ENCODE measurements at regions not wholly inside any gene's neighbourhood (a gene's known extent, or its start where the extent isn't known, plus 50 kb on each side); places are given as distances from the start of the nearest gene placed in this dataset.

DNA sequence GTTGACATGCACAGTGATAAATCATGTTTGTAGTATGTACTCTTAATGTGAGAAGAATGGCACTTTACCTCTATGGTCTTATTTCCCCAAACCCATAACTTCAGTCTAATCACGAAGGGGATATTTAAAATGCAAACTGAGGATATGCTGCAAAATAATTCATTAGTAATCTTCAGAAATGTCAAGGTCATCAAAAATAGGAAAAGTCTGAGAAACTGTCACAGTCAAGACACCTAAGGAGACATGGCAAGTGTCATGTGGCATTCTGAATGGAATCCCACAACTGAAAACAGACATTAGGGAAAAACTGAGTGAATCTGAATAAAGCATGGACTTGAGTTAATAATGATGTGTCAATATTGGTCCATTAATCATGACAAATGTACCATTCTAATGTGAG, 605.5 kb upstream of the ANKRD30A start:
- no peak overlapping the region for H3K4me2 ChIP-seq (ENCODE audit: insufficient read depth, low read length)
- DNase-seq (ENCODE audit: low read depth, low spot score), result no peak
- intact Hi-C loops (cut with micrococcal nuclease) (no loop called here), dilution Hi-C loops (cut with MboI; ENCODE audit: extremely low pct_ligation_motif_present, low sequenced_read_pairs) (no loop called here)
- H3K27ac ChIP-seq (ENCODE audit: insufficient read depth, low read depth, low read length), result no peak overlapping the region
- no peak overlapping the region for H3K9ac ChIP-seq (replicated peaks; ENCODE audit: extremely low read depth, insufficient read depth, low read length)
- H3K79me2 ChIP-seq (ENCODE audit: control insufficient read depth, insufficient read depth, low read length), result no peaks in the 10 kb centered on the region
- no peaks in the 10 kb centered on the region for H3K36me3 ChIP-seq (ENCODE audit: control insufficient read depth in 2 of 2, extremely low read depth in 1 of 2, insufficient read depth in 2 of 2, low read length in 2 of 2)
- CTCF ChIA-PET, result no interaction called here
- peaks cover 0 to 10% of the 10 kb centered on the region in 2 experiments for H3K27me3 ChIP-seq (ENCODE audit: control insufficient read depth in 2 of 2, insufficient read depth in 2 of 2, low read length in 2 of 2)
- FAIRE-seq, result no peak
- no peak overlapping the region for H2AFZ ChIP-seq (ENCODE audit: low read depth, low read length)
- no peaks in the 10 kb centered on the region for H3K9me1 ChIP-seq (replicated peaks; ENCODE audit: control insufficient read depth, extremely low read depth, insufficient read depth, low read length)
- no peaks in the 10 kb centered on the region for H3K9me3 ChIP-seq (replicated peaks; ENCODE audit: control insufficient read depth, insufficient read depth, low read length)
- peaks cover 3% of the 10 kb centered on the region for H3K4me1 ChIP-seq (ENCODE audit: control insufficient read depth, extremely low read depth, insufficient read depth, low read length)
- BruUV-seq (replicated peaks), result no TSS peak
- TF ChIP-seq GATA2 (IDR thresholded peaks at IDR 0.05; ENCODE audit: insufficient read depth, insufficient read length, low read depth, low read length), result no peak
- TF ChIP-seq POLR2AphosphoS5 (IDR thresholded peaks at IDR 0.05; ENCODE audit: insufficient read depth, low read depth, low read length), result no peak
- TF ChIP-seq EZH2 (IDR thresholded peaks at IDR 0.05; ENCODE audit: borderline replicate concordance, low read depth, low read length, severe bottlenecking), result no peak
- TF ChIP-seq MYC (IDR thresholded peaks at IDR 0.05; ENCODE audit: low read depth, low read length), result no peak
- no peak for TF ChIP-seq CTCF (IDR thresholded peaks at IDR 0.05; ENCODE audit: extremely low read depth in 1 of 2, insufficient read depth in 1 of 2, low read depth in 1 of 2, low read length in 2 of 2)
- H3K4me3 ChIP-seq (replicated peaks in 1 of 3; ENCODE audit: insufficient read depth in 1 of 3, low read depth in 1 of 3, low read length in 3 of 3), result no peak overlapping the region
- H4K20me1 ChIP-seq (replicated peaks; ENCODE audit: control insufficient read depth, extremely low read depth, insufficient read depth, low read length), result no peaks in the 10 kb centered on the region
- POLR2A ChIA-PET, result no interaction called here

- Histone ChIP-seq H3K36me3 (ENCODE audit: control insufficient read depth in 2 of 2, extremely low read depth in 1 of 2, insufficient read depth in 2 of 2, low read length in 2 of 2) (no peaks in the 10 kb centered on the region), H3K9ac (replicated peaks; ENCODE audit: extremely low read depth, insufficient read depth, low read length) (no peak overlapping the region), H3K4me3 (replicated peaks in 1 of 3; ENCODE audit: insufficient read depth in 1 of 3, low read depth in 1 of 3, low read length in 3 of 3) (no peak overlapping the region), H3K27ac (ENCODE audit: insufficient read depth, low read depth, low read length) (no peak overlapping the region), H3K9me1 (replicated peaks; ENCODE audit: control insufficient read depth, extremely low read depth, insufficient read depth, low read length) (no peaks in the 10 kb centered on the region), H4K20me1 (replicated peaks; ENCODE audit: control insufficient read depth, extremely low read depth, insufficient read depth, low read length) (no peaks in the 10 kb centered on the region), H3K79me2 (ENCODE audit: control insufficient read depth, insufficient read depth, low read length) (no peaks in the 10 kb centered on the region), H3K9me3 (replicated peaks; ENCODE audit: control insufficient read depth, insufficient read depth, low read length) (no peaks in the 10 kb centered on the region), H2AFZ (ENCODE audit: low read depth, low read length) (no peak overlapping the region), H3K4me2 (ENCODE audit: insufficient read depth, low read length) (no peak overlapping the region), H3K27me3 (ENCODE audit: control insufficient read depth in 2 of 2, insufficient read depth in 2 of 2, low read length in 2 of 2) (peaks cover 0 to 20% of the 10 kb centered on the region in 2 experiments), H3K4me1 (ENCODE audit: control insufficient read depth, extremely low read depth, insufficient read depth, low read length) (peaks cover 3% of the 10 kb centered on the region)
- no peak for FAIRE-seq
- no peak for DNase-seq (ENCODE audit: low read depth, low spot score)
- POLR2A ChIA-PET, result no interaction called here
- TF ChIP-seq EZH2 (IDR thresholded peaks at IDR 0.05; ENCODE audit: borderline replicate concordance, low read depth, low read length, severe bottlenecking) (no peak), FOS (IDR thresholded peaks at IDR 0.05; ENCODE audit: borderline replicate concordance, insufficient read depth, low read length) (peak; percentile 17), MYC (IDR thresholded peaks at IDR 0.05; ENCODE audit: low read depth, low read length) (no peak), GATA2 (IDR thresholded peaks at IDR 0.05; ENCODE audit: insufficient read depth, insufficient read length, low read depth, low read length) (peak; percentile 78), POLR2A (IDR thresholded peaks at IDR 0.05; ENCODE audit: low read depth, low read length) (no peak), JUN (IDR thresholded peaks at IDR 0.05; ENCODE audit: borderline replicate concordance, insufficient read depth, insufficient read length, low read depth) (no peak), POLR2AphosphoS5 (IDR thresholded peaks at IDR 0.05; ENCODE audit: insufficient read depth, low read depth, low read length) (no peak), CTCF (IDR thresholded peaks at IDR 0.05; ENCODE audit: extremely low read depth in 1 of 2, insufficient read depth in 1 of 2, low read depth in 1 of 2, low read length in 2 of 2) (no peak), MAX (IDR thresholded peaks at IDR 0.05; ENCODE audit: insufficient read depth, insufficient read length) (no peak)
- no TSS peak for BruUV-seq (replicated peaks)
- intact Hi-C loops (cut with micrococcal nuclease), result no loop called here
- CTCF ChIA-PET, result no interaction called here
- dilution Hi-C loops (cut with MboI; ENCODE audit: extremely low pct_ligation_motif_present, low sequenced_read_pairs), result no loop called here
Measured at GRCh38 chr10:36516281-36516680, 609.1 kb upstream of the ANKRD30A start.

Data from endothelial cell of umbilical vein (primary cell).